ENCODE measurements at regions not wholly inside any gene's neighbourhood (a gene's known extent, or its start where the extent isn't known, plus 50 kb on each side); places are given as distances from the start of the nearest gene placed in this dataset.
"Not testable (repeated sequence)": the region's sequence is repeated elsewhere in the genome, so short reads cannot be mapped to it uniquely, and the experiment has no call there.

- Mint-ChIP-seq H3K36me3 (ENCODE audit: low read depth) (no peaks in the 10 kb centered on the region), H3K27me3 (peaks cover 30% of the 10 kb centered on the region), H3K4me1 (ENCODE audit: low read depth) (no peaks in the 10 kb centered on the region), H3K27ac (no peak overlapping the region), H3K9me3 (no peaks in the 10 kb centered on the region), H3K4me3 (no peak overlapping the region)
- no peak for DNase-seq
Measured at GRCh38 chr7:55261386-55261770, 103.8 kb upstream of the LANCL2 start.

DNA sequence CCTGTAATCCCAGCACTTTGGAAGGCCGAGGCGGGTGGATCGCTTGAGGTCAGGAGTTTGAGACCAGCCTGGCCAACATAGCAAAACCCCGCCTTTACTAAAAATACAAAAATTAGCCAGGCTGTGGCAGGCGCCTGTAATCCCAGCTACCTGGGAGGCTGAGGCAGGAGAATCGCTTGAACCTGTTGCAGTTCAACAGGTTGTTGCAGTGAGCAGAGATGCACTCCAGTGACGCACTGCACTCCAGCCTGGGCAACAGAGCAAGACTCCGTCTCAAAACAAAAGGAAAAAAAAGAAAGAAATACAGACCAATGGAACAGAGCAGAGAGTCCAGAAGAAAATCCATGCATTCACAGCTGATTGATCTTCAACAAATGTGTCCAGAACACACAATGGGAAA lies 99.8 kb upstream of the LANCL2 start:
- H3K36me3 Mint-ChIP-seq (ENCODE audit: low read depth); H3K9me3 Mint-ChIP-seq: not testable (repeated sequence)
- H3K27me3 Mint-ChIP-seq, result peaks cover 13% of the 10 kb centered on the region

DNA sequence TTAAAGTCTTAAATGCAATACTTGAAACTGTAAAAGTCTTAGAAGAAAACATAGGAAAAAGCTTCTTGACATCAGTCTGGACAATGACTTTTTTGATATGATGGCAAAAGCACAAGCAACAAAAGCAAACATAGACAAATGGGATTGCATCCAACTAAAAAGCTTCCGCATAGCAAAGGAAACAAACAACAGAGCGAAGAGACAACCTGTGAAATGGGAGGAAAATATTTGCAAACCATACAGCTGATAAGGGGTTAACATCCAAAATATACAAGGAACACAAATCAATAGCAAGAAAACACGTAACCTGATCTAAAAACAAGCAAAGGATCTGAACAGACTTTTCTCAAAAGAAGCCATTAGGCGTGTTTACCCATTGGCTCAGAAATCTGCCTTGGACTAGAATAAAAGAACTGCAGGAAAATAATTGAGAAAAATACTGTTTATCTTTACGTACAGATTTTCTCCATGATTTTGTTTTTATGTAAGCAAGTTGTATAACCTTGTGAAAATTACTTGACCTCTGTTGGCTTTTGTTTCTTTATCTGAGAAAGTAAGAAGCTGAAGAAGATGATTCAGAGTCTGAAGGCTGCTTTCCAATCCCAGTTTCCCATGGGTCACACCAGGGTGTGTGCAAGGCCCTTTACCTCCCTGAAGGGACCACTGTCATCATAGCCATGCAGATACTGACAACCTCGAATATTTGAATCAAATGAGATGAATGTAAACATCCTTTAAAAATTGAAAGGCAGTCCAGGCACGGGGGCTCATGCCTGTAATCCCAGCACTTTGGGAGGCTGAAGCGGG lies 99.1 kb upstream of the LANCL2 start:
- H3K9me3 Mint-ChIP-seq, result no peaks in the 10 kb centered on the region
- peaks cover 10% of the 10 kb centered on the region for H3K27me3 Mint-ChIP-seq
- H3K4me1 Mint-ChIP-seq (ENCODE audit: low read depth), result no peaks in the 10 kb centered on the region
- DNase-seq, result no peak
- H3K27ac Mint-ChIP-seq, result no peak overlapping the region
- no peak overlapping the region for H3K4me3 Mint-ChIP-seq
- no peaks in the 10 kb centered on the region for H3K36me3 Mint-ChIP-seq (ENCODE audit: low read depth)

More for the DNA sequence above, 99.8 kb upstream of the LANCL2 start:
- not testable (repeated sequence) for H3K27ac Mint-ChIP-seq; H3K4me1 Mint-ChIP-seq (ENCODE audit: low read depth); DNase-seq; H3K4me3 Mint-ChIP-seq

GRCh38 chr7:55271069-55271626 lies 94.0 kb upstream of the LANCL2 start:
- no peak for DNase-seq
- Mint-ChIP-seq H3K4me1 (ENCODE audit: low read depth) (no peaks in the 10 kb centered on the region), H3K27ac (no peak overlapping the region), H3K36me3 (ENCODE audit: low read depth) (no peaks in the 10 kb centered on the region), H3K4me3 (no peak overlapping the region), H3K9me3 (no peaks in the 10 kb centered on the region), H3K27me3 (no peaks in the 10 kb centered on the region)

DNA sequence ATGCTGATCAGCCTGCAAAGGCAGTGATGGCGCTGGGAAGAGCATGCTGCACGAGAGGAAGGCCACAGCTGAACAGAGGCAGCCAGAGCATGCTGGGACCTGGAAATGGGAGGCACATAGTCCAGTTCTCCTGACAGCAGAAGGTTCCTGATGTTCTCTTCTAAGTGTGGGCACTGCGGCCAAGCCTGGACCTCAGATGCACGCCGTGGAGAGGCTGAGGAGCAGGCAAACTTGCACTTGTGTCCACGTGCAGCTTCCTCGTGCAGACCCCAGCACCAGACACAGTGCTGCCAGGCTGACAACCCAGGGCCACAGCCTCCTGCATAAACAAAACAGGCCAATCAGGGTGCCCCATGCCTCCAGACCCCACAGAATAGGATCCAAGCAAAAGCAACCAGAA lies 93.5 kb upstream of the LANCL2 start:
- Mint-ChIP-seq H3K4me3 (no peak overlapping the region), H3K4me1 (ENCODE audit: low read depth) (no peaks in the 10 kb centered on the region), H3K27me3 (no peaks in the 10 kb centered on the region), H3K36me3 (ENCODE audit: low read depth) (no peaks in the 10 kb centered on the region), H3K27ac (no peak overlapping the region), H3K9me3 (no peaks in the 10 kb centered on the region)
- DNase-seq, result no peak

DNA sequence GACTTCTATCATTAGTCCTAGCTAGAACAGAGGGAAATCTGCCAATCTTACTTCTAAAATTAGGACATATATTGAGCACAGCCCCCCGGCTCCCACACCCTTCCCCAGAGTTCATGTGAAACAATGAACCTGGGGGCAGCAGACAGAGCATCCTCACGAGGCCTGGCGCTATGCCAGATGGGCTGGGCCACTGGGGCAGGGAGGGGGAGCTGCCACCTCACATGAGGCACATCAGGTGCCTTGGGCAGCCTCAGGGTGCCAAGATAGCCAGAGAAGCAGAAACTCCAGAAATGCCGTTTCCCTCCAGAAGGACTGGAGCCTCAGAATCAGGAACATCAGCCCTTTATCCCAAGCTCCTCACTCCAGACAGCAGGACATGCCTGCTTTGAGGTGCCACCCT lies 92.8 kb upstream of the LANCL2 start:
- no peak overlapping the region for H3K4me3 Mint-ChIP-seq
- DNase-seq, result no peak
- no peaks in the 10 kb centered on the region for H3K4me1 Mint-ChIP-seq (ENCODE audit: low read depth)
- no peak overlapping the region for H3K27ac Mint-ChIP-seq
- H3K9me3 Mint-ChIP-seq, result no peaks in the 10 kb centered on the region
- no peaks in the 10 kb centered on the region for H3K27me3 Mint-ChIP-seq
- H3K36me3 Mint-ChIP-seq (ENCODE audit: low read depth), result no peaks in the 10 kb centered on the region

DNA sequence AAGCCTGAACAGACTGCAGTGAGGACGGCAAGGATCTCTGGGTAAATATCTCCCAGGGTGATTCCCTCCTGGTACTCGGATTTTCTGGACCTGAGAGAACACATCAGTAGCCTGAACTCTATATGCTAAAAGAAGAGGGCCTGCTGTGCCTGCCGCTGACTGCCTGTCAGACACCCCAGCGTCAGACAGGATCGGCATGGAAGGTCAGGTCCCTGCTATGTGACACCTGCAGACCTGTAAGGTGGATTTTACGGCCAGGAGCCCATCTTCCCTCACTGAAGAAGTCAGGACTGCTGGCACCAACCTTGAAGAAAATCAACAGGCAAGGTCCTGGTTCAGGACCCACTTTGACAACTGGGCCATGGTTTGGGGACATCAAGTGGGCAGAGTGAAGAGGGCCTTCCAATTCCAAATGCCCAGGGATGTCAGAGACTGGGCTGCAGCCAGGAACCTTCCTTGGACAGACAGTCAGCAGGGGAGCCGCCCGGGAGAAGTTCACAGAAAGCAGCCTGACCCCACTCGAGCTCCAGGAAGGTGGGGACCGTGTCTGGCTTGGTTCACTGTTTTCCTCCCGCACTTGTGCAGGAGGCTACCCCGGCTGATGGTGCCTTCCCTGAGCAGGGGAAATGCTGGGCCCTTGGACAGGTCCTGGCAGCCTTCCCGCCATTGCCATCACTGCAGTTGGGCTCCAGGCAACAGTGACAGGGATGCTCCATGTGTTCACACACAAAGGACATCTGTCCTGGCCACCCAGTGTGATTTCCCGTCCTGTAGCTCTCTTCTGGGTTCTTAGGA lies 91.8 kb upstream of the LANCL2 start:
- Mint-ChIP-seq H3K4me3 (no peak overlapping the region), H3K9me3 (no peaks in the 10 kb centered on the region), H3K4me1 (ENCODE audit: low read depth) (no peaks in the 10 kb centered on the region), H3K36me3 (ENCODE audit: low read depth) (no peaks in the 10 kb centered on the region), H3K27ac (no peak overlapping the region), H3K27me3 (no peaks in the 10 kb centered on the region)
- DNase-seq, result no peak

GRCh38 chr7:55274156-55274555 lies 91.0 kb upstream of the LANCL2 start:
- no peaks in the 10 kb centered on the region for H3K36me3 Mint-ChIP-seq (ENCODE audit: low read depth)
- no peaks in the 10 kb centered on the region for H3K27me3 Mint-ChIP-seq
- no peak overlapping the region for H3K27ac Mint-ChIP-seq
- no peak for DNase-seq
- H3K4me1 Mint-ChIP-seq (ENCODE audit: low read depth), result no peaks in the 10 kb centered on the region
- no peaks in the 10 kb centered on the region for H3K9me3 Mint-ChIP-seq
- no peak overlapping the region for H3K4me3 Mint-ChIP-seq

- DNase-seq, result no peak
- H3K4me3 Mint-ChIP-seq, result no peak overlapping the region
- H3K27me3 Mint-ChIP-seq, result no peaks in the 10 kb centered on the region
- no peaks in the 10 kb centered on the region for H3K36me3 Mint-ChIP-seq (ENCODE audit: low read depth)
- no peak overlapping the region for H3K27ac Mint-ChIP-seq
- H3K4me1 Mint-ChIP-seq (ENCODE audit: low read depth), result peaks cover 2% of the 10 kb centered on the region
- no peaks in the 10 kb centered on the region for H3K9me3 Mint-ChIP-seq
Measured at GRCh38 chr7:55275291-55276200, 89.6 kb upstream of the LANCL2 start.

GRCh38 chr7:55276572-55277295 lies 88.4 kb upstream of the LANCL2 start:
- H3K27ac Mint-ChIP-seq, result no peak overlapping the region
- DNase-seq, result no peak
- H3K4me3 Mint-ChIP-seq, result no peak overlapping the region
- no peaks in the 10 kb centered on the region for H3K27me3 Mint-ChIP-seq
- H3K36me3 Mint-ChIP-seq (ENCODE audit: low read depth), result no peaks in the 10 kb centered on the region
- H3K4me1 Mint-ChIP-seq (ENCODE audit: low read depth), result peaks cover 2% of the 10 kb centered on the region
- H3K9me3 Mint-ChIP-seq, result no peaks in the 10 kb centered on the region

DNA sequence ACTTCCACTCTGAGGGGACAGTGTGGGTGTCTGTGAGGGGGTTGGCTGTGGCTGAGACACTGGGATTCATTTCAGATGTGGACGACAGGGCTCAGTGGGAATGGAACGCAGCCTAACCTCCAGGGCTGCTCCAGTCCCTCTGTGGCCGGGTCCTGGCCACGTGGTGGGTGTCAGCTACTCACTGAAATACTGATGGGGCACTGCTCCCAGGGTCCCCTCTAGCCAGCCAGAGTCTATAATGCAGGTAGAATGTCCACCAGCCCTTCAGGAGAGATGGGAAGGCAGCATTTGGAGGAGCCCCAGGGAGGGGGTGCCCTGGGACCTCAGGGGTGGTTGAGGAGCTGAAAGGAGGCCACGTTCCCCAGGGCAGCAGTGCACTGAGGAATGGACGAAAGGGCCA lies 87.2 kb upstream of the LANCL2 start:
- H3K4me1 Mint-ChIP-seq (ENCODE audit: low read depth), result peaks cover 2% of the 10 kb centered on the region
- H3K36me3 Mint-ChIP-seq (ENCODE audit: low read depth), result no peaks in the 10 kb centered on the region
- H3K4me3 Mint-ChIP-seq, result no peak overlapping the region
- no peak overlapping the region for H3K27ac Mint-ChIP-seq
- DNase-seq, result no peak
- H3K9me3 Mint-ChIP-seq, result no peaks in the 10 kb centered on the region
- no peaks in the 10 kb centered on the region for H3K27me3 Mint-ChIP-seq

DNA sequence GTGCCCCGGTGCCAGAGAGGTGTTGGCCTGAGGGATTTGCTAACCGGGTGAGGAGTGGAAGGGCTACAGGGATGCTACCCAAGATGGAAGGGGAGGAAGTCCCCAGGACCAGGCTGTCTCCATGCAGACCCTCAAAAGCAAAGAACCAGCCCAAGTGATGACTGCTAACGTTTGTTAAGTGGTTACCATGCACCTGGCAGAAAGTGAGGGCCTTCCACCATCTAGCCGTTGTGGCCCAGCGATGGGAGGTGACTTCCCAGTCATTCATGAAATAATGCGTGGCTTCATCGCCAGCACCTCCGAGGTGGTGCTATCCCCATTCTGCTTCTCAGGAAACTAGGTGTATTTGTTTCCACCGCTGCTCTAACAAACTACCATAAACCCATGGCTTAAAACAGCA lies 86.8 kb upstream of the LANCL2 start:
- H3K4me3 Mint-ChIP-seq, result no peak overlapping the region
- no peak for DNase-seq
- peaks cover 2% of the 10 kb centered on the region for H3K4me1 Mint-ChIP-seq (ENCODE audit: low read depth)
- H3K27me3 Mint-ChIP-seq, result no peaks in the 10 kb centered on the region
- H3K27ac Mint-ChIP-seq, result no peak overlapping the region
- no peaks in the 10 kb centered on the region for H3K36me3 Mint-ChIP-seq (ENCODE audit: low read depth)
- H3K9me3 Mint-ChIP-seq, result no peaks in the 10 kb centered on the region

GRCh38 chr7:55279080-55279845 lies 85.9 kb upstream of the LANCL2 start:
- Mint-ChIP-seq H3K4me1 (ENCODE audit: low read depth) (peaks cover 2% of the 10 kb centered on the region), H3K4me3 (no peak overlapping the region)

More at GRCh38 chr7:55279080-55279845, 85.9 kb upstream of the LANCL2 start:
- Mint-ChIP-seq H3K36me3 (ENCODE audit: low read depth) (no peaks in the 10 kb centered on the region), H3K9me3 (no peaks in the 10 kb centered on the region), H3K27me3 (no peaks in the 10 kb centered on the region), H3K27ac (no peak overlapping the region)
- DNase-seq, result no peak
